B cell (primary cell): ENCODE measurements at regions not wholly inside any gene's neighbourhood (a gene's known extent, or its start where the extent isn't known, plus 50 kb on each side); places are given as distances from the start of the nearest gene placed in this dataset.

ENCODE experiments used
- ATAC-seq: fragments of 200-7000 bp; cut with Tn5 transposase; one replicate; pipeline ENCODE4 v1.10.0; 2021; ENCODE audit warnings: low read depth, mild to moderate bottlenecking, moderate number of reproducible peaks, moderate library complexity
- CTCF ChIA-PET: fragments of 350-600 bp; sonication (Branson Sonifier 250); formaldehyde crosslinking; loops from one replicate; lab custom pipeline; 2021; ENCODE audit warnings: antibody characterized with exemption, inconsistent platforms; lab: Charles Lee
- POLR2A ChIA-PET: fragments of 350-600 bp; sonication (Branson Sonifier 250); formaldehyde crosslinking; loops from one replicate; lab custom pipeline; 2021; ENCODE audit warnings: antibody characterized with exemption; lab: Charles Lee
- DNase-seq: peaks from one replicate; pipeline ENCODE4 v3.0.0; 2013
- H2AFZ ChIP-seq: 2 replicates; pipeline ENCODE4 v1.6.1; 2012; ENCODE audit warnings: mild to moderate bottlenecking, low read depth, low read length; ENCODE audit not compliant: insufficient read depth, poor library complexity, severe bottlenecking
- H3K27ac ChIP-seq, 2 donors: 1 replicate in 1 of 2; 2 replicates in 1 of 2; pipeline ENCODE4 v1.5.1; 2012 to 2013; ENCODE audit warnings: low read length in 2 of 2, mild to moderate bottlenecking in 2 of 2, moderate library complexity in 1 of 2
- H3K27me3 ChIP-seq, 4 experiments: fragments of 200-600 bp in 1 of 4; sonication (generic) in 1 of 4; replicated peaks in 1 of 4; 1 replicate in 2 of 4; 2 replicates in 2 of 4; pipeline versions ENCODE4 v1.6.1 to v1.7.0; 2013 to 2016; ENCODE audit warnings: low read length in 3 of 4, mild to moderate bottlenecking in 2 of 4, mixed read lengths in 1 of 4, moderate library complexity in 1 of 4; ENCODE audit not compliant: insufficient read depth in 4 of 4, control insufficient read depth in 3 of 4; ENCODE audit errors: control extremely low read depth in 1 of 4
- H3K36me3 ChIP-seq, 2 experiments: replicated peaks in 1 of 2; 1 replicate in 1 of 2; 2 replicates in 1 of 2; pipeline versions ENCODE4 v1.6.1 to v1.7.1; 2013; ENCODE audit warnings: low read length in 1 of 2; ENCODE audit not compliant: insufficient read depth in 2 of 2, control insufficient read depth in 1 of 2; ENCODE audit errors: control extremely low read depth in 1 of 2, extremely low read depth in 1 of 2
- H3K4me1 ChIP-seq, 2 donors: fragments of 200-600 bp in 1 of 2; sonication (generic) in 1 of 2; 1 replicate in 1 of 2; 2 replicates in 1 of 2; pipeline versions ENCODE4 v1.5.1 to v1.6.1; 2013 to 2017; ENCODE audit warnings: low read length in 2 of 2; ENCODE audit not compliant: control insufficient read depth in 2 of 2, insufficient read depth in 2 of 2
- H3K4me2 ChIP-seq: replicated peaks from 2 replicates; pipeline ENCODE3; 2012; ENCODE audit warnings: mild to moderate bottlenecking, low read depth, low read length; ENCODE audit not compliant: poor library complexity, severe bottlenecking
- H3K4me3 ChIP-seq, 5 experiments: fragments of 200-600 bp in 1 of 5; sonication (generic) in 1 of 5; 1 replicate in 3 of 5; 2 replicates in 2 of 5; pipeline versions ENCODE4 v1.5.1 to v1.7.0; 2011 to 2016; ENCODE audit warnings: low read length in 4 of 5, mild to moderate bottlenecking in 4 of 5, low read depth in 2 of 5, control low read depth in 1 of 5, moderate library complexity in 1 of 5; ENCODE audit not compliant: insufficient read depth in 1 of 5; ENCODE audit errors: control extremely low read depth in 1 of 5, extremely low read depth in 1 of 5
- H3K79me2 ChIP-seq: fragments of 200-600 bp; sonication (generic); one replicate; pipeline ENCODE4 v1.6.0; 2016; ENCODE audit warnings: low read length; ENCODE audit not compliant: control insufficient read depth, insufficient read depth
- H3K9ac ChIP-seq: fragments of 200-600 bp; sonication (generic); 2 replicates; pipeline ENCODE4 v1.6.1; 2017; ENCODE audit warnings: mild to moderate bottlenecking, low read length, moderate library complexity
- H3K9me3 ChIP-seq, 3 donors: one replicate each; pipeline versions ENCODE4 v1.6.1 to v1.7.1; 2013; ENCODE audit warnings: low read length in 2 of 3; ENCODE audit not compliant: control insufficient read depth in 2 of 3, insufficient read depth in 1 of 3; ENCODE audit errors: control extremely low read depth in 1 of 3
- H4K20me1 ChIP-seq: 2 replicates; pipeline ENCODE4 v1.6.0; 2012; ENCODE audit warnings: mild to moderate bottlenecking, low read length; ENCODE audit not compliant: insufficient read depth, control insufficient read depth, poor library complexity, severe bottlenecking
- H3K27ac Mint-ChIP-seq: one replicate; pipeline ENCODE4 v1.8.0; 2021; ENCODE audit warnings: mixed read lengths
- H3K27me3 Mint-ChIP-seq: one replicate; pipeline ENCODE4 v1.8.0; 2021; ENCODE audit warnings: mixed read lengths
- H3K4me1 Mint-ChIP-seq: one replicate; pipeline ENCODE4 v1.8.0; 2021; ENCODE audit warnings: mixed read lengths
- H3K4me3 Mint-ChIP-seq: one replicate; pipeline ENCODE4 v1.8.0; 2021; ENCODE audit warnings: mixed read lengths
- H3K9me3 Mint-ChIP-seq: one replicate; pipeline ENCODE4 v1.8.0; 2022; ENCODE audit warnings: mixed read lengths; ENCODE audit not compliant: insufficient read depth
- EZH2 ChIP-seq: IDR thresholded peaks from 2 replicates; pipeline ENCODE4 v1.6.1; 2012; ENCODE audit warnings: borderline replicate concordance, low read depth, mild to moderate bottlenecking, moderate library complexity, low read length; ENCODE audit not compliant: insufficient read depth, poor library complexity, severe bottlenecking
- WGBS: methylation state at CpG from one replicate; pipeline ENCODE4 v1.1.5; 2013; ENCODE audit warnings: missing lambda C conversion rate; ENCODE audit not compliant: insufficient coverage; 5-methylcytosine and 5-hydroxymethylcytosine counted together
- intact Hi-C: fragments of 100-400 bp; cut with micrococcal nuclease; formaldehyde crosslinking; loops from one replicate; pipeline ENCODE4 v1.10.0; 2022
- TF ChIP-seq, protein P1 (sequence below): fragments of 200-600 bp; IDR thresholded peaks from one replicate; pipeline ENCODE4 v1.8.0; 2022; ENCODE audit warnings: antibody characterized with exemption, mild to moderate bottlenecking

DNA sequence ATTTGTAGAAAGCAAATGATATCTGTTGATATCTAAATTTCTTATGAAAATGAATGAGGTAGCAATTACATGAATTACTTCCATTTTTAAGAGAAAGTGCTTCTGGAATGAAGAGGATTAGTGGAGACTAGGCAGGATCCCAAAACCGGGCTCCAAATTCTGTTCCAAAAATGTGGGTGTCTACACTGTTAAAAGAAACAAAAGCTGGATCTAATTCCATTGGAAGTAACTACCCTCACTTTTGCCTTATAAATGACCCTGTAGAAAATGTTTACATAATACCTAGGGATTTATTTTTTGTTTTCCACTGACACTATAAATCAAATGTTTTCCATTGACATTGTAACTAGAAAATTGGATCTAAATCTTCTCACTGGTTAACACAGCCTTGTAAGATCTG, 454.9 kb upstream of the JARID2 start:
- Histone ChIP-seq H3K27me3 (no peaks in the 10 kb centered on the region), H3K27ac (no peak overlapping the region), H3K36me3 (no peaks in the 10 kb centered on the region), H3K9ac (no peak overlapping the region), H2AFZ (no peak overlapping the region), H4K20me1 (no peaks in the 10 kb centered on the region), H3K79me2 (no peaks in the 10 kb centered on the region), H3K4me1 (peaks cover 4 to 14% of the 10 kb centered on the region in 2 donors), H3K4me2 (no peak overlapping the region), H3K9me3 (no peaks in the 10 kb centered on the region), H3K4me3 (no peak overlapping the region)
- no peak for DNase-seq
- POLR2A ChIA-PET, result no interaction called here
- CTCF ChIA-PET, result no interaction called here
- Mint-ChIP-seq H3K4me3 (no peak overlapping the region), H3K4me1 (peaks cover 14% of the 10 kb centered on the region), H3K27me3 (peaks cover 2% of the 10 kb centered on the region), H3K27ac (no peak overlapping the region), H3K9me3 (no peaks in the 10 kb centered on the region)
- intact Hi-C loops, result no loop called here
- ATAC-seq, result no peak
- TF ChIP-seq EZH2, result no peak
- TF ChIP-seq, protein P1, sequence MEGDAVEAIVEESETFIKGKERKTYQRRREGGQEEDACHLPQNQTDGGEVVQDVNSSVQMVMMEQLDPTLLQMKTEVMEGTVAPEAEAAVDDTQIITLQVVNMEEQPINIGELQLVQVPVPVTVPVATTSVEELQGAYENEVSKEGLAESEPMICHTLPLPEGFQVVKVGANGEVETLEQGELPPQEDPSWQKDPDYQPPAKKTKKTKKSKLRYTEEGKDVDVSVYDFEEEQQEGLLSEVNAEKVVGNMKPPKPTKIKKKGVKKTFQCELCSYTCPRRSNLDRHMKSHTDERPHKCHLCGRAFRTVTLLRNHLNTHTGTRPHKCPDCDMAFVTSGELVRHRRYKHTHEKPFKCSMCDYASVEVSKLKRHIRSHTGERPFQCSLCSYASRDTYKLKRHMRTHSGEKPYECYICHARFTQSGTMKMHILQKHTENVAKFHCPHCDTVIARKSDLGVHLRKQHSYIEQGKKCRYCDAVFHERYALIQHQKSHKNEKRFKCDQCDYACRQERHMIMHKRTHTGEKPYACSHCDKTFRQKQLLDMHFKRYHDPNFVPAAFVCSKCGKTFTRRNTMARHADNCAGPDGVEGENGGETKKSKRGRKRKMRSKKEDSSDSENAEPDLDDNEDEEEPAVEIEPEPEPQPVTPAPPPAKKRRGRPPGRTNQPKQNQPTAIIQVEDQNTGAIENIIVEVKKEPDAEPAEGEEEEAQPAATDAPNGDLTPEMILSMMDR, result no peak
- no CpG with 5 or more reads among the region's 1 CpG for WGBS

- H3K27me3 Mint-ChIP-seq, result peaks cover 2% of the 10 kb centered on the region
- CTCF ChIA-PET, result no interaction called here
- Histone ChIP-seq H3K9me3 (no peaks in the 10 kb centered on the region), H3K27me3 (no peaks in the 10 kb centered on the region), H3K4me1 (peaks cover 3 to 10% of the 10 kb centered on the region in 2 donors), H3K4me3 (no peak overlapping the region), H3K36me3 (no peaks in the 10 kb centered on the region), H3K79me2 (no peaks in the 10 kb centered on the region), H3K9ac (no peak overlapping the region), H4K20me1 (no peaks in the 10 kb centered on the region), H3K4me2 (no peak overlapping the region), H3K27ac (no peak overlapping the region), H2AFZ (no peak overlapping the region)
- ATAC-seq (no peak), DNase-seq (no peak)
- H3K4me1 Mint-ChIP-seq, result peaks cover 11% of the 10 kb centered on the region
- H3K4me3 Mint-ChIP-seq, result no peak overlapping the region
- H3K27ac Mint-ChIP-seq, result no peak overlapping the region
- no peak for TF ChIP-seq EZH2
- TF ChIP-seq, protein P1, result no peak
- WGBS, result no CpG with 5 or more reads among the region's 2 CpGs
- POLR2A ChIA-PET, result no interaction called here
- H3K9me3 Mint-ChIP-seq, result no peaks in the 10 kb centered on the region
- intact Hi-C loops, result no loop called here
These were observed 454.3 kb upstream of the JARID2 start for GRCh38 chr6:14791526-14791925.
